ENCODE measurements at regions not wholly inside any gene's neighbourhood (a gene's known extent, or its start where the extent isn't known, plus 50 kb on each side); places are given as distances from the start of the nearest gene placed in this dataset.

- no peak for DNase-seq
Measured at GRCh38 chr18:79628416-79629248, 51.0 kb upstream of the CTDP1 start.

GRCh38 chr18:79629249-79629558 is 50.4 kb upstream of the CTDP1 start:
- DNase-seq, result no peak

DNA sequence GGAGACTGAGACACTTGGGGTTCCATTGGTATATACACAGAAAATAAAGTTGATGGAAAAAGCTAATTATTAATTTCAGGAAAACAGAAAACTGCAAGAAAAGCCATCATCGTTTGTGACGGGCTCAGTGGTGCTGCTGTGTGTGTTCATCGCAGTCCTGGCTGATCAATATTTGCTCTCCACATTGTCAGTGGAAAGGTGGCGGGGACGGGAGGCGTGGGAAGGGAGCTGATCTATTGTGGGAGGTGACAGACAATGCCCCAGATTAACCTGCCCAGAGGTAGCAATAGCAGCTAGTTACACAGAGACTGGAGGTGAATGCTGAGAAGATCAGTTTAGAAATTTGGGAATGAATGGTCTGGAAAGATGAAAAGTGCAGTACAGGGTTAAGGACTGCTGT is 50.0 kb upstream of the CTDP1 start:
- no peak for DNase-seq

Data from right hindlimb (tissue), 1 donor.